ENCODE measurements at regions not wholly inside any gene's neighbourhood (a gene's known extent, or its start where the extent isn't known, plus 50 kb on each side); places are given as distances from the start of the nearest gene placed in this dataset.

GRCh38 chrX:6407542-6407941 lies 127.4 kb downstream of the VCX3A start:
- no peaks in the 10 kb centered on the region for H3K4me1 Mint-ChIP-seq
- no peaks in the 10 kb centered on the region for H3K27me3 Mint-ChIP-seq (ENCODE audit: low read depth)
- H3K36me3 Mint-ChIP-seq = no peaks in the 10 kb centered on the region
- H3K9me3 Mint-ChIP-seq = no peaks in the 10 kb centered on the region
- no peak for DNase-seq (ENCODE audit: low spot score)
- H3K27ac Mint-ChIP-seq = no peak overlapping the region
- ChIA-PET POLR2A (no interaction called here), CTCF (no interaction called here)
- no peak for ATAC-seq
- TF ChIP-seq CREB1 (CRISPR knock-in tag; IDR thresholded peaks at IDR 0.05) = no peak
- H3K4me3 Mint-ChIP-seq = no peak overlapping the region

GRCh38 chrX:6386837-6387236 lies 148.1 kb downstream of the VCX3A start:
- DNase-seq (ENCODE audit: low spot score) = no peak
- no peak overlapping the region for H3K4me3 Mint-ChIP-seq
- ATAC-seq = no peak
- H3K9me3 Mint-ChIP-seq = peaks cover 4% of the 10 kb centered on the region; the same call in 1 of the 2 replicates
- H3K36me3 Mint-ChIP-seq = no peaks in the 10 kb centered on the region
- ChIA-PET CTCF (no interaction called here), POLR2A (no interaction called here)
- no peak overlapping the region for H3K27ac Mint-ChIP-seq
- no peaks in the 10 kb centered on the region for H3K27me3 Mint-ChIP-seq (ENCODE audit: low read depth)
- no peak for TF ChIP-seq NR2C2 (CRISPR knock-in tag; IDR thresholded peaks at IDR 0.05)
- no peak for TF ChIP-seq NR1H2 (CRISPR knock-in tag; IDR thresholded peaks at IDR 0.05)
- no peak for TF ChIP-seq ZNF512 (CRISPR knock-in tag; IDR thresholded peaks at IDR 0.05; ENCODE audit: borderline replicate concordance)
- TF ChIP-seq TP53 (CRISPR knock-in tag; IDR thresholded peaks at IDR 0.05) = no peak
- no peak for TF ChIP-seq KAT7 (CRISPR knock-in tag; IDR thresholded peaks at IDR 0.05; ENCODE audit: borderline replicate concordance)
- no peak for TF ChIP-seq ZNF425 (CRISPR knock-in tag; conservative IDR thresholded peaks at IDR 0.05)
- no peak for TF ChIP-seq ESRRA (CRISPR knock-in tag; IDR thresholded peaks at IDR 0.05; ENCODE audit: borderline replicate concordance)
- no peak for TF ChIP-seq E2F5 (CRISPR knock-in tag; IDR thresholded peaks at IDR 0.05)
- peaks cover 31% of the 10 kb centered on the region for H3K4me1 Mint-ChIP-seq

- Mint-ChIP-seq H3K27me3 (ENCODE audit: low read depth) (no peaks in the 10 kb centered on the region), H3K36me3 (no peaks in the 10 kb centered on the region), H3K9me3 (peaks cover 4% of the 10 kb centered on the region; the same call in 1 of the 2 replicates), H3K4me1 (peaks cover 31% of the 10 kb centered on the region), H3K27ac (no peak overlapping the region; the same call in 1 of the 2 replicates), H3K4me3 (no peak overlapping the region)
- ChIA-PET POLR2A (no interaction called here), CTCF (no interaction called here)
- ATAC-seq (no peak), DNase-seq (ENCODE audit: low spot score) (no peak)
- no peak for TF ChIP-seq ATF1 (CRISPR knock-in tag; IDR thresholded peaks at IDR 0.05)
- TF ChIP-seq EMX1 (CRISPR knock-in tag; IDR thresholded peaks at IDR 0.05) = no peak
- TF ChIP-seq ZBTB21 (CRISPR knock-in tag; IDR thresholded peaks at IDR 0.05; ENCODE audit: borderline replicate concordance) = no peak
- TF ChIP-seq ATF3 (CRISPR knock-in tag; conservative IDR thresholded peaks at IDR 0.05) = no peak
- no peak for TF ChIP-seq FOXJ3 (CRISPR knock-in tag; IDR thresholded peaks at IDR 0.05; ENCODE audit: borderline replicate concordance)
- no peak for TF ChIP-seq FOXP1 (CRISPR knock-in tag; IDR thresholded peaks at IDR 0.05; ENCODE audit: borderline replicate concordance)
- no peak for TF ChIP-seq MXD4 (CRISPR knock-in tag; IDR thresholded peaks at IDR 0.05; ENCODE audit: borderline replicate concordance)
- TF ChIP-seq AR (CRISPR knock-in tag; IDR thresholded peaks at IDR 0.05) = no peak
- TF ChIP-seq JUN (CRISPR knock-in tag; IDR thresholded peaks at IDR 0.05) = no peak
- TF ChIP-seq SMAD3 (CRISPR knock-in tag; IDR thresholded peaks at IDR 0.05; ENCODE audit: borderline replicate concordance) = no peak
- TF ChIP-seq ZNF281 (CRISPR knock-in tag; IDR thresholded peaks at IDR 0.05) = no peak
- TF ChIP-seq TCF7 (CRISPR knock-in tag; IDR thresholded peaks at IDR 0.05; ENCODE audit: low read depth) = no peak
Observed at GRCh38 chrX:6384921-6385320, 150.0 kb downstream of the VCX3A start.
